Caco-2 (cell line): ENCODE measurements at regions not wholly inside any gene's neighbourhood (a gene's known extent, or its start where the extent isn't known, plus 50 kb on each side); places are given as distances from the start of the nearest gene placed in this dataset.

Experiments
- BruUV-seq: library from RNA; stranded (reverse); fragments of 400-500 nt; replicated peaks from 2 replicates; lab custom pipeline; 2021; lab: Mats Ljungman, UMichigan
- CTCF ChIA-PET: fragments of 300-600 bp; sonication (Branson Sonifier 250); formaldehyde crosslinking; loops from one replicate; lab custom pipeline; 2022; ENCODE audit warnings: antibody characterized with exemption; lab: Charles Lee
- POLR2A ChIA-PET: fragments of 300-600 bp; sonication (Branson Sonifier 250); formaldehyde crosslinking; loops from one replicate; lab custom pipeline; 2022; ENCODE audit warnings: antibody characterized with exemption; lab: Charles Lee
- DNase-seq, 2 experiments: peaks; one replicate each; pipeline versions ENCODE4 v3.0.0 to v3.0.0-alpha.2; 2020 to 2022
- H3K27me3 ChIP-seq: replicated peaks from 2 replicates; pipeline ENCODE4 v1.6.0; 2011; ENCODE audit warnings: low read length; ENCODE audit not compliant: control insufficient read depth, insufficient read depth
- H3K36me3 ChIP-seq: 2 replicates; pipeline ENCODE4 v1.5.1; 2011; ENCODE audit warnings: low read length; ENCODE audit not compliant: control insufficient read depth, insufficient read depth
- H3K4me1 ChIP-seq: fragments of 250-450 bp; sonication (Bioruptor Pico); 2 replicates; pipeline ENCODE4 v1.5.1; 2020; ENCODE audit warnings: mild to moderate bottlenecking
- H3K4me3 ChIP-seq: 2 replicates; pipeline ENCODE4 v1.5.1; 2011; ENCODE audit warnings: low read depth, mild to moderate bottlenecking, control low read depth, low read length
- H3K9me3 ChIP-seq: fragments of 250-450 bp; sonication (Bioruptor Pico); 2 replicates; pipeline ENCODE4 v1.5.1; 2020; ENCODE audit warnings: mild to moderate bottlenecking, moderate library complexity
- H3K27ac Mint-ChIP-seq: one replicate; pipeline ENCODE4 v1.8.0; 2022; ENCODE audit warnings: mixed read lengths; ENCODE audit not compliant: unreplicated experiment
- H3K27me3 Mint-ChIP-seq: one replicate; pipeline ENCODE4 v1.8.0; 2022; ENCODE audit warnings: mixed read lengths; ENCODE audit not compliant: insufficient read depth, unreplicated experiment
- H3K36me3 Mint-ChIP-seq: one replicate; pipeline ENCODE4 v1.8.0; 2022; ENCODE audit warnings: mild to moderate bottlenecking, mixed read lengths; ENCODE audit not compliant: insufficient read depth, unreplicated experiment
- H3K4me1 Mint-ChIP-seq: one replicate; pipeline ENCODE4 v1.8.0; 2022; ENCODE audit warnings: low read depth, mixed read lengths; ENCODE audit not compliant: unreplicated experiment
- H3K4me3 Mint-ChIP-seq: one replicate; pipeline ENCODE4 v1.8.0; 2022; ENCODE audit warnings: mild to moderate bottlenecking, moderate library complexity, mixed read lengths; ENCODE audit not compliant: unreplicated experiment
- H3K9me3 Mint-ChIP-seq: one replicate; pipeline ENCODE4 v1.8.0; 2022; ENCODE audit warnings: mixed read lengths; ENCODE audit not compliant: unreplicated experiment
- CTCF ChIP-seq, 2 experiments: fragments of 200-600 bp in 1 of 2; IDR thresholded peaks; 1 replicate in 1 of 2; 2 replicates in 1 of 2; pipeline versions ENCODE4 v1.5.1 to v1.8.0; 2011 to 2022; ENCODE audit warnings: antibody characterized with exemption in 1 of 2, control low read depth in 1 of 2, inconsistent platforms in 1 of 2, low read depth in 1 of 2, low read length in 1 of 2, mild to moderate bottlenecking in 1 of 2, moderate library complexity in 1 of 2; ENCODE audit not compliant: insufficient read depth in 1 of 2, severe bottlenecking in 1 of 2, unreplicated experiment in 1 of 2
- intact Hi-C: fragments of 100-400 bp; cut with micrococcal nuclease; formaldehyde crosslinking; loops from one replicate; pipeline ENCODE4 v1.10.0; 2022; ENCODE audit not compliant: unreplicated experiment

GRCh38 chr1:36739703-36740289, 257.1 kb upstream of the CSF3R start:
- no peak overlapping the region for H3K27ac Mint-ChIP-seq
- intact Hi-C loops: no loop called here
- no peaks in the 10 kb centered on the region for H3K9me3 ChIP-seq
- ChIA-PET POLR2A (no interaction called here), CTCF (no interaction called here)
- H3K36me3 Mint-ChIP-seq: no peaks in the 10 kb centered on the region
- H3K4me3 Mint-ChIP-seq: no peak overlapping the region
- H3K4me3 ChIP-seq: no peak overlapping the region
- H3K36me3 ChIP-seq: no peaks in the 10 kb centered on the region
- peaks cover 26% of the 10 kb centered on the region for H3K27me3 Mint-ChIP-seq
- no peaks in the 10 kb centered on the region for H3K4me1 ChIP-seq
- no peaks in the 10 kb centered on the region for H3K4me1 Mint-ChIP-seq
- no peak for DNase-seq
- peaks cover 5% of the 10 kb centered on the region for H3K9me3 Mint-ChIP-seq
- no peaks in the 10 kb centered on the region for H3K27me3 ChIP-seq
- TF ChIP-seq CTCF (IDR thresholded peaks at IDR 0.05; ENCODE audit: insufficient read depth in 1 of 2, low read depth in 1 of 2, low read length in 1 of 2, severe bottlenecking in 1 of 2, unreplicated experiment in 1 of 2): no peak
- no TSS peak for BruUV-seq

GRCh38 chr1:36738245-36738644, 255.5 kb upstream of the CSF3R start:
- intact Hi-C loops: no loop called here
- H3K4me3 ChIP-seq: no peak overlapping the region
- Mint-ChIP-seq H3K4me3 (no peak overlapping the region), H3K36me3 (no peaks in the 10 kb centered on the region), H3K27ac (no peak overlapping the region), H3K9me3 (peaks cover 5% of the 10 kb centered on the region), H3K4me1 (no peaks in the 10 kb centered on the region), H3K27me3 (peaks cover 33% of the 10 kb centered on the region)
- no peaks in the 10 kb centered on the region for H3K27me3 ChIP-seq
- BruUV-seq: no TSS peak
- TF ChIP-seq CTCF (IDR thresholded peaks at IDR 0.05; ENCODE audit: insufficient read depth in 1 of 2, low read depth in 1 of 2, low read length in 1 of 2, severe bottlenecking in 1 of 2, unreplicated experiment in 1 of 2): no peak
- ChIA-PET CTCF (no interaction called here), POLR2A (no interaction called here)
- DNase-seq: no peak
- H3K4me1 ChIP-seq: no peaks in the 10 kb centered on the region
- no peaks in the 10 kb centered on the region for H3K36me3 ChIP-seq
- no peaks in the 10 kb centered on the region for H3K9me3 ChIP-seq

- Histone ChIP-seq H3K36me3 (no peaks in the 10 kb centered on the region), H3K4me3 (no peak overlapping the region), H3K9me3 (no peaks in the 10 kb centered on the region), H3K27me3 (no peaks in the 10 kb centered on the region), H3K4me1 (no peaks in the 10 kb centered on the region)
- Mint-ChIP-seq H3K27ac (no peak overlapping the region), H3K27me3 (peaks cover 33% of the 10 kb centered on the region), H3K4me1 (no peaks in the 10 kb centered on the region), H3K36me3 (no peaks in the 10 kb centered on the region), H3K9me3 (peaks cover 5% of the 10 kb centered on the region), H3K4me3 (no peak overlapping the region)
- CTCF ChIA-PET: no interaction called here
- POLR2A ChIA-PET: no interaction called here
- DNase-seq: no peak
- intact Hi-C loops: no loop called here
- no peak for TF ChIP-seq CTCF (IDR thresholded peaks at IDR 0.05; ENCODE audit: insufficient read depth in 1 of 2, low read depth in 1 of 2, low read length in 1 of 2, severe bottlenecking in 1 of 2, unreplicated experiment in 1 of 2)
- BruUV-seq: no TSS peak
Measured at GRCh38 chr1:36737767-36738166, 255.1 kb upstream of the CSF3R start.
